NCI-H82 treated with DMSO at 0.1 percent for 48 hours (cell line): ENCODE measurements at regions not wholly inside any gene's neighbourhood (a gene's known extent, or its start where the extent isn't known, plus 50 kb on each side); places are given as distances from the start of the nearest gene placed in this dataset.
A peak's percentile ranks its signal among the peaks of the same experiment; 100 is the strongest.
"Not testable (repeated sequence)": the region's sequence is repeated elsewhere in the genome, so short reads cannot be mapped to it uniquely, and the experiment has no call there.

ENCODE experiments used
- DNase-seq: peaks from one replicate; lab custom pipeline; 2025; ENCODE audit not compliant: unreplicated experiment; lab: John Stamatoyannopoulos, UW

GRCh38 chr10:90112681-90113080 is 411.3 kb downstream of the KIF20B start:
- DNase-seq: no peak

GRCh38 chr10:90118567-90118966 is 417.2 kb downstream of the KIF20B start:
- DNase-seq: not testable (repeated sequence)

DNA sequence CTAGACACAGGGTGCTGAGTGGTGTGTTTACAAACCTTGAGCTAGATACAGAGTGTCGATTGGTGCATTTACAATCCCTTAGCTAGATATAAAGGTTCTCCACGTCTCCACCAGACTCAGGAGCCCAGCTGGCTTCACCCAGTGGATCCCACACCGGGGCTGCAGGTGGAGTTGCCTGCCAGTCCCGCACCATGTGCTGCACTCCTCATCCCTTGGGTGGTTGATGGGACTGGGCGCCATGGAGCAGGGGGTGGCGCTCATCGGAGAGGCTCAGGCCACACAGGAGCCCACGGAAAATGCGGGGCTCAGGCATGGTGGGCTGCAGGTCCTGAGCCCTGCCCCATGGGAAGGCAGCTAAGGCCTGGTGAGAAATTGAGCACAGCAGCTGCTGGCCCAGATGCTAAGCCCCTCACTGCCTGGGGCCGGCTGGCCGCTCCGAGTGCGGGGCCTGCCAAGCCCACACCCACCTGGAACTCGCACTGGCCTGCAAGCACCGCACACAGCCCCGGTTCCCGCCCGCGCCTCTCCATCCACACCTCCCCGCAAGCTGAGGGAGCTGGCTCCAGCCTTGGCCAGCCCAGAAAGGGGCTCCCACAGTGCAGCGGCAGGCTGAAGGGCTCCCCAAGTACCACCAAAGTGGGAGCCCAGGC is 418.4 kb downstream of the KIF20B start:
- DNase-seq: not testable (repeated sequence)

GRCh38 chr10:90125456-90126255 is 424.3 kb downstream of the KIF20B start:
- no peak for DNase-seq

GRCh38 chr10:90126256-90126595 is 424.8 kb downstream of the KIF20B start:
- no peak for DNase-seq

DNA sequence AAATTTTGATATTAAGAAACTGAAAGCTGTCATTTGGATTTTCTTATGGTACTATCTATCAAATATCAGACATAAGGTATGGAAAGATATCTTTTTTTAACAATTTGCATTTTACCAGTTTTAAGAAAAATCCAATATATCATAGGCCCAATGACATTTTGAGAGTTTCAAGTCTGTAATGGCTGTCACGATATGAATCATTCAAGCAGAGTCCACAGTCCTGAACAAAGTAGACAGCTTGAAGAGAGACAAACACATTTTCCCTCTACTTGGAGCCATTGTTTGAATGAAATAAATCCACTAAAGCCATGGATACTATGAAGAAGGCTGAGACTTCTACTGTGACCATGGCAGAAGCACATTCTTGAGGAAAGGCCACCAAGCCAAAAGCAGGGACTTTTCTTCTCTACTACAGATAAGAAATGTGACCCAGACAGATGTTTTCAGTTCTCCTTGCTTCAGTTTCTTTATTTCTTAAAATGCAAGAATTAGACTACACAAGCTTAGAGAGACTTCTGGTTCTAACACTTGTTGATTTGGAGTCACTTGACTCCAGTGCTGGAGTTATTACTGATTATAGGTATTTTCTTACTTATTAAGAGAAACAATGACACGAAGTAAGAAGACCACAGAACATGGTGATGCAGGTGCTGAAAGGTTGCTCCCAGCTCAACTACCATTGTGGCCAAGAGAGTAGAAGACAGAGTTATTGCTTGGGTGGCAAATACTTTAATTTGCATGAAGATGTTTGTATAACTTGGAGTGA is 429.1 kb downstream of the KIF20B start:
- no peak for DNase-seq

- no peak for DNase-seq
Measured at GRCh38 chr10:90133606-90134005, 432.2 kb downstream of the KIF20B start.

GRCh38 chr10:90136731-90137316 is 435.4 kb downstream of the KIF20B start:
- no peak for DNase-seq

- no peak for DNase-seq
Measured at GRCh38 chr10:90138844-90139243, 437.5 kb downstream of the KIF20B start.

DNA sequence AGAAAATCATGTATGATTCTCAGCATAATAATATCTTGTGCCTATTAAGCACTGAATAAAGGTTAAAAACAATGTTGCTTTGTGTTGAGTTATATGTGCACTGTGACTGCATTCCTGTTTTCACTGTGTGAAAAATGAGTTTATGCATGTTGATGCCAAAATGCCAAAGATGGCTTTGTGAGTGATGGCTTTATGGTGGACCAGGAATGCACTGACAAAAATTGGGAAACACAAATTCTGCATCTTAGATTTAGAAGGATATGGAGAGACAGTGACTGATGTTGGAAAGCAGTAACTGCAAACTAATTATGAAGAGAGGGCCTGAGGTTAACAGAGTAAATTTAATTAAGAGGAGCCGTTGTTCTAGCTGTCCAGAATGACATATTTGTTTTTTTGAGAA is 440.4 kb downstream of the KIF20B start:
- DNase-seq: no peak

DNA sequence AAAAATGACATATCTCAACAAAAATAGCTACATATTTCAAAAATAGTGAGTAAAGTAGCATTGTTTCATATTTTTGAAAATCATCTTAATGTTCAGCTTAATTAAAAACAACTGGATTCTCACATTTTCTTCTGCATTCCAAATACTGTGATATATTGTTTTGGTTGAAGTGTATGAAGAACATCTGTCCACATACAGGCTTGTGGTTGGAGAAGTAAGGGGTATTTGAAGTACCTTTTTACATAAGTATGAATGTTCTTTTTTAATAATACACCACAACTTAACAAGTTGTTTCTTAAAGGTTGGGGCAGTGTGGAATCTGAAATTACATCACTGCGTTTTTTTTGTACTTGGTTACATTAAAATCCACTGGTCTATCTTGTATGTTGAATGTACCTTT is 442.5 kb downstream of the KIF20B start:
- DNase-seq: no peak

DNA sequence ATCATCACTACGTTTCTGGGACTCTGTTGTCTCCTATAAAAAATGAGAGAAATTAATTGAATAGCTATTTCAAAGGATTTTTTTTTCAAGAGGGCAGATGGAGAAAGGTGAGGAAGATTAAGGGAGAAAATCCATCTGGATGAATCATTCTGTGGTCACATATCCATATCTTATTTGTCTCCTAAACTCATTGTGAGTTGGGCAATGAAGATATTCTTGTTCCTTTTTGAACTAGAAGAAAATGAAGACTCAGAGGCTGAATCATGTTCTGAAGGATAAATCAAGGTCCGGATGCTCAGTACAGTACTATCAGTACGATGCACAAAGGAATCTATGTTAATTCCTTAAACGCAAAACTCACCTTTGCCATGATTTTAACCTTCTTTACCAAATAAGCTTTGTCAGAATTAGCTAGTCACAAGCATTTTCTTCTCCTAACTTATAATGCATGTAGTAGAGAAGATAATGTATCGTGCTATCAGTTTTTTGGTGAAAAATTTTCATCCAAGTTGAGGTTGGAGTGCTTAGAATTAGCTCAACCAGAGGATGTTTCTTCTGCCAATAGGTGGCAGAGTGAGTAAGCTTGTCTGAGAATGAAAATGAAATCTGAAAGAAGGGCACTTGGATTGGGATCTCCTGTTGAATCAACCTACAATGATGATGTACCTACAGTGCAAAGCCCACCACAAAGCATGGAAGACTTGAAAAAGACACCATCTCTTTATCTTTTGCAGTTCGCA is 446.9 kb downstream of the KIF20B start:
- peak; percentile 5 for DNase-seq

GRCh38 chr10:90149563-90149962 is 448.2 kb downstream of the KIF20B start:
- DNase-seq: no peak

DNA sequence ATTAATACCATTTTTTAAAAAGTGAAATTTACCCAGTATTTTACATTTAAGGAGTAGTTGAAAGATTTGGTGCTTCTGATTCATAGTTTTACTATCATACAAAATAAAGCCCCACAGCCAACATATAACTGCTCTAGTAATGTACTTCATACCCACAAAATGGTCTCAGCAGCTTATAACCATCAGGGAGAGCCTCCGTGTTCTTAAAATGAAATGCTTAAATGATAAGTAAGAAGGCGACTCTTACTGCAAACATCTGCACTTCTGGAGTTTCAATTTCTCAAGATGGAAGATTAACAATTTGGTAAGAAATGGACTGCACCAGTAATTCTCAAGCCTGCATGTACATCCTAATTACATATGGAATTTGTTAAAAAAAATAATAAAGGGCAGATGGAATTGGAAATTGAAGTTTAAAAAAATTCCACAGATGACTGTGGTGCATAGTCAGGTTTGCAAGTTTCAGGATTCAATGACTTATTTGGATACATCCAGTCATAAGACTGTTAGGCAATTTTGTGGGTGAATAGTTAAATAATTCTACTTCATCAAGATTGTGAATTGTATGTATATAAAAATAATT is 461.0 kb downstream of the KIF20B start:
- no peak for DNase-seq

- no peak for DNase-seq
Measured at GRCh38 chr10:90167174-90168064, 466.0 kb downstream of the KIF20B start.

- no peak for DNase-seq
Measured at GRCh38 chr10:90168244-90168643, 466.9 kb downstream of the KIF20B start.

- DNase-seq: no peak
Measured at GRCh38 chr10:90171014-90171722, 469.8 kb downstream of the KIF20B start.

DNA sequence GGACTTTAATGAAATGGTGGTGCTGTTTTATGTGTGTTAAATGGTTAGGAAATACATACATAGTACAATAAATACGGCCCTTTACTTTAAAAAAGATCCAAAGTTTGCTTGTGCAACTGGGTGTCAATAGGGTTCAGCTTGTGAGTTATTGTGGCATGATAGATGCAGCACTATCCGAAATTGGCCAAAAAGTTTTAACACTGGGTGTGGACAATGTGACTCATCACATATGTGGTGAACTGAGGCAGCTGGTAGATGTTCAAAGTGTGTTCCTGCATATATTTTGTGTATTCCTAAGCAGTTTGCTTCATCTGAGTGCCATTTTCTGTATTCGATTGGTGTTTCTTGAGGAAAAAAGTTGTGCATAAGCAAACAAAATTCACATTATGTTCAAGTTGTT is 473.1 kb downstream of the KIF20B start:
- no peak for DNase-seq

DNA sequence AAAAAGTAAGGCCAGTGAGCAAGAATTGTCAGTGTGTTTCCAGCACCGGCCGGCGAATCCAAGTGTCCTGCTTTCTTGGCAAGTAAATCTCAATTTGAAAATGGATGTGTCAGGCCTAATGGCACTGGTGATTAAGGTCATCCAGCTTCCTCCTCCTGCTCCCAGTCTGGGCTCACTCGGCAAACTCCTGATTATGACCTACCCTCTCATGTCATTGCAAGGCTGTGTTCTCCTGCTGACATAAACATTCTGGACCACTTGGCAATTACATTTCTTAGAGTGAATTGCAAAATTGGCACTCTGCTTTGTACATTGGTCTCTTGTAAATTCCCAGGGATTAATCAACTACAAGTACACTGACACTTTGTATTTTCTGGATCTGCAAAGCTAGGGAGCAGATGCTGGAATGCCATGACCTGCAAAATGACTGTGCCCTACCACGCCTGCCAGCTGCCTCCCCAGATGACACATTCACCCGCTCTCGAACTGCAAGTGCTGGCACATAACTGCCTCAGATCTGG is 473.8 kb downstream of the KIF20B start:
- DNase-seq: no peak
